ENCODE measurements at regions not wholly inside any gene's neighbourhood (a gene's known extent, or its start where the extent isn't known, plus 50 kb on each side); places are given as distances from the start of the nearest gene placed in this dataset.

DNA sequence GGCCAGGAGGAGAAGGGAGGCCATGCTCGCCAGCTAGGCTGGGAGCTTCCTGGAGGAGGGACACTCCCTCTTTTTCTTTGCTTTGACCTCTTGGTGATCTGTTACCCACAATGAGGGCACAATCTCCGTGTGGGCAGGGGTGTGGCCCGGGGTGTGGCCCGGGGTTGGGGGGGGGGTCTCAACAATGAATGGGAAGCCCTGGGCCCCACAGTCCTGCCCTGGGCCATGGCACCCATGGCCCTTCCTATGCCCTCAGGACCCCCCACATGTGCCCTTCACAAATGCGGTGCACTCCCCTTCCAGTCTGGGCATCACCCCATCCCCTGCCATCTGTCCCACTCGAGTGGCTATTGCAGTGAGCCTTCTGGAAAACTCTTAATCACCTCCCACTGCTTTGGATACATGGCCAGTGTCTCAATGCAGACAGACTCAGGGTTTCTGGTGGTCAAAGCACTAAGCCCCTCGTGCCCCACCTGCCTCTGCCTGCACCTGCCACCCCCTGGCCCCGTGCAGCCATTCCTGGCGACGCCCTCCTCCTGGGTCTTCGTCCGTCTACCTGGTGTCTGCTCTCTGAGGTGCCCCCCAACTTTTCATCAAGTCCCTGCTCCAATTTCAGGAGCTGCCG lies 611.3 kb downstream of the TBC1D22A start:
- Histone ChIP-seq H3K27me3 (no peaks in the 10 kb centered on the region), H3K27ac (no peak overlapping the region), H3K9me3 (no peaks in the 10 kb centered on the region), H3K36me3 (no peaks in the 10 kb centered on the region), H3K4me3 (no peak overlapping the region), H3K4me1 (ENCODE audit: insufficient read depth) (no peaks in the 10 kb centered on the region)
- DNase-seq: peak in 2 of 5 donors; percentile 6
- 66 to 75% (median 74%) methylated on average over 13 of the region's 13 CpGs for WGBS, 3 donors
- intact Hi-C loops (cut with DNase I): no loop called here
- TF ChIP-seq, protein P1, sequence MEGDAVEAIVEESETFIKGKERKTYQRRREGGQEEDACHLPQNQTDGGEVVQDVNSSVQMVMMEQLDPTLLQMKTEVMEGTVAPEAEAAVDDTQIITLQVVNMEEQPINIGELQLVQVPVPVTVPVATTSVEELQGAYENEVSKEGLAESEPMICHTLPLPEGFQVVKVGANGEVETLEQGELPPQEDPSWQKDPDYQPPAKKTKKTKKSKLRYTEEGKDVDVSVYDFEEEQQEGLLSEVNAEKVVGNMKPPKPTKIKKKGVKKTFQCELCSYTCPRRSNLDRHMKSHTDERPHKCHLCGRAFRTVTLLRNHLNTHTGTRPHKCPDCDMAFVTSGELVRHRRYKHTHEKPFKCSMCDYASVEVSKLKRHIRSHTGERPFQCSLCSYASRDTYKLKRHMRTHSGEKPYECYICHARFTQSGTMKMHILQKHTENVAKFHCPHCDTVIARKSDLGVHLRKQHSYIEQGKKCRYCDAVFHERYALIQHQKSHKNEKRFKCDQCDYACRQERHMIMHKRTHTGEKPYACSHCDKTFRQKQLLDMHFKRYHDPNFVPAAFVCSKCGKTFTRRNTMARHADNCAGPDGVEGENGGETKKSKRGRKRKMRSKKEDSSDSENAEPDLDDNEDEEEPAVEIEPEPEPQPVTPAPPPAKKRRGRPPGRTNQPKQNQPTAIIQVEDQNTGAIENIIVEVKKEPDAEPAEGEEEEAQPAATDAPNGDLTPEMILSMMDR (IDR thresholded peaks at IDR 0.05): no peak
- TF ChIP-seq EP300 (IDR thresholded peaks at IDR 0.05): no peak
- TF ChIP-seq POLR2A (IDR thresholded peaks at IDR 0.05): no peak

DNA sequence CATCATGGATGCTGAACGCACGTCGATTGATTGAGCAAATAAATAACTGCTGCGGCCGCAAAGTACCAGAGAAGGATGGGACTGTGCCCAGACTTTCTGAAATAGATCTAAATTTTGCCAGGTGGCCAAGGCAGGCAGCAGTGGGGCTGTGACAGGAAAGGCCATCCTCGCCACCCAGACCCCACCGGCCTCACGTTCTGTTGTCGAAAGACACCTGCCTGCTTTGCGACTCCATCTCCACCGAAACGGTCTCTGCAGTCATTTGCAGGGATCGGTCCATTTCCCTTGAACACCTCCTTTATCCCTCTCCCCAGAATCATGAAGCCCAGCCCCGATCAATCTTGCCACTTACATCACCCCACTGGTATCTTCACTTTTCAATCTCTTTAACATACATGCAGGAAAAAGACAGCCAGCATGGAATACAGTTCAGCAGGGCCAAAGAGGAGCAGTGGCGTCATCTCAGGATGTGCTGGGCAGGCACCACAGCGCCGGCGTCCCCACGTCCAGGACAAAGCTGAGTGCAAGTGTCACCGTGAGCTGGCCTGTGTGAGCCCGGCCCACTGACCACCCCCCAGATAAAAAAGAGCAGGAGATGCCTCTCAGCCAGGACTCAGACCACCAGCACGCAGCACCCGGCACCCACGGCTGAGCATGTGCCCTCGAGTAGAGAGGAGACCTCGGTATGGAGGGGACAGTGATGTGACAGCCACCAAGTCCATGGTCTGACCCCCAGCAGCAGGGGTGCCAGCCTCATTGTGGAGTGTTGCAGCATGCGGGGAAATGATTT lies 610.3 kb downstream of the TBC1D22A start:
- Histone ChIP-seq H3K27ac (no peak overlapping the region), H3K27me3 (no peaks in the 10 kb centered on the region), H3K36me3 (no peaks in the 10 kb centered on the region), H3K9me3 (no peaks in the 10 kb centered on the region), H3K4me1 (ENCODE audit: insufficient read depth) (no peaks in the 10 kb centered on the region), H3K4me3 (no peak overlapping the region)
- no peak for TF ChIP-seq POLR2A (IDR thresholded peaks at IDR 0.05)
- no peak for TF ChIP-seq EP300 (IDR thresholded peaks at IDR 0.05)
- TF ChIP-seq, protein P1 (IDR thresholded peaks at IDR 0.05): no peak
- peak in 1 of 5 donors; percentile 9 for DNase-seq
- WGBS, 3 donors: 89 to 93% (median 90%) methylated on average over 27 of the region's 27 CpGs
- intact Hi-C loops (cut with DNase I): no loop called here

GRCh38 chr22:47372111-47372581 lies 609.7 kb downstream of the TBC1D22A start:
- Histone ChIP-seq H3K4me3 (no peak overlapping the region), H3K27ac (no peak overlapping the region), H3K36me3 (no peaks in the 10 kb centered on the region), H3K4me1 (ENCODE audit: insufficient read depth) (no peaks in the 10 kb centered on the region), H3K27me3 (no peaks in the 10 kb centered on the region), H3K9me3 (no peaks in the 10 kb centered on the region)
- DNase-seq: peak in 1 of 5 donors; percentile 8
- intact Hi-C loops (cut with DNase I): no loop called here
- TF ChIP-seq, protein P1 (IDR thresholded peaks at IDR 0.05): no peak
- no peak for TF ChIP-seq EP300 (IDR thresholded peaks at IDR 0.05)
- no peak for TF ChIP-seq POLR2A (IDR thresholded peaks at IDR 0.05)
- 83 to 88% (median 86%) methylated on average over 15 of the region's 15 CpGs for WGBS, 3 donors

DNA sequence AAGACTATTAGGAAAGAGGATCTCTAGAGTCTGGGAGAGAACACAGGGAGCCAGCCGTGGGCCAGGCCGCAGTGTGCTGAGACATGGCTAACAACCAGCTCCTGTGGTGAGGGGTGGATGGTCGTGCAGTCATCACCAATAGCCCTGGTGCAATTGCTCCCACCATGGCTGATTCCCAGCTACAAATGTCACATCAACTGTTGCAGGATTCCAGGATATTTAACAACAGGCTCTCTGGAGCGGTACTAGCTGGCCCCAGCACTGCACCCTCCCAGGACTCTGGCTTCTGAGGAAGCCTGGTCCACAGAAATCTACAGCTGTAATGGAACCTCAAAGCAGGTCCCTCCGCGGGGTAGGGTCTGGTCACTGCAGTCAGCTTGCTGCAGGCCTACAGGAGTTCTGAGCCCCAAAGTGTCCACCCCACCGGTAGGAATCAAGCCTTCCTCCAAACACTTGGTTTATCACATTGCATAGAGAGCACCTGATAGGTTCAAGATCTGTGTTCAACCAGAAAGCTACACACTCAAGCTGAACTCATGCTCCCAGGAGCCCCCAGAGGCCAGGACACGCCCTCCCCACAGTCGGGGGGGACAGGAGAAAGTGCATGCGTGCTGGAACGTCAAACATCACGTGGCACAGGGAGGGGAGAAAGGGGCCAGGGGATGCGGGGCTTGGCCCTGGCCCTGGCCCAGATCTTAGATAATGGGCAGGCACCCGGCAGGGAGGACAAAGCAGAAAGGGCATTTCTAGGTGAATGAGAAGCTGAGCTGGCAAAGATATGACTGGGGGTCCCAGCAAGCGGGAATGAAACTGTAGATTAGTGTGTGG lies 609.0 kb downstream of the TBC1D22A start:
- Histone ChIP-seq H3K4me1 (ENCODE audit: insufficient read depth) (no peaks in the 10 kb centered on the region), H3K27ac (no peak overlapping the region), H3K27me3 (no peaks in the 10 kb centered on the region), H3K36me3 (no peaks in the 10 kb centered on the region), H3K9me3 (no peaks in the 10 kb centered on the region), H3K4me3 (no peak overlapping the region)
- DNase-seq: peak in 1 of 5 donors; percentile 9
- TF ChIP-seq POLR2A (IDR thresholded peaks at IDR 0.05) (no peak), EP300 (IDR thresholded peaks at IDR 0.05) (no peak)
- TF ChIP-seq, protein P1 (IDR thresholded peaks at IDR 0.05): no peak
- 78 to 82% (median 80%) methylated on average over 15 of the region's 15 CpGs for WGBS, 3 donors
- intact Hi-C loops (cut with DNase I): no loop called here
